ENCODE measurements at regions not wholly inside any gene's neighbourhood (a gene's known extent, or its start where the extent isn't known, plus 50 kb on each side); places are given as distances from the start of the nearest gene placed in this dataset.

GRCh38 chr13:33381180-33381579, 95.6 kb upstream of the STARD13 start:
- BruUV-seq (replicated peaks) = no TSS peak
- ChIA-PET RAD21 (ENCODE audit: unreplicated experiment) (no interaction called here), SMC1A (ENCODE audit: uncharacterized antibody, unreplicated experiment) (no interaction called here), POLR2A (no interaction called here), CTCF (no interaction called here)
- WGBS (ENCODE audit: insufficient coverage, insufficient replicate concordance, low lambda C conversion rate, missing lambda C conversion rate) = 60% methylated on average over 5 of the region's 5 CpGs
- Histone ChIP-seq H3K27ac (ENCODE audit: control insufficient read depth, insufficient read depth) (no peak overlapping the region), H3K36me3 (ENCODE audit: control insufficient read depth in 2 of 2, insufficient read depth in 2 of 2, low read length in 1 of 2) (no peaks in the 10 kb centered on the region), H3K27me3 (replicated peaks in 1 of 2; ENCODE audit: control insufficient read depth in 2 of 2, insufficient read depth in 2 of 2, low read length in 1 of 2) (no peaks in the 10 kb centered on the region), H3K9ac (ENCODE audit: control insufficient read depth, insufficient read depth, low read length) (no peak overlapping the region), H3K79me2 (ENCODE audit: control insufficient read depth, insufficient read depth, low read length) (no peaks in the 10 kb centered on the region), H2AFZ (ENCODE audit: control insufficient read depth, low read depth, low read length) (no peak overlapping the region), H4K20me1 (ENCODE audit: control insufficient read depth, insufficient read depth) (no peaks in the 10 kb centered on the region), H3K4me1 (ENCODE audit: control insufficient read depth, insufficient read depth, low read length) (no peaks in the 10 kb centered on the region), H3K4me2 (ENCODE audit: control insufficient read depth, insufficient read depth) (no peak overlapping the region), H3K9me3 (replicated peaks; ENCODE audit: control insufficient read depth, insufficient read depth, low read length) (no peaks in the 10 kb centered on the region), H3K4me3 (no peak overlapping the region)
- no peak for DNase-seq (ENCODE audit: low read depth, low spot score)
- no peak for TF ChIP-seq NFYA (IDR thresholded peaks at IDR 0.05; ENCODE audit: borderline replicate concordance, low read depth, low read length)
- no peak for TF ChIP-seq MYC (IDR thresholded peaks at IDR 0.05; ENCODE audit: insufficient read depth, insufficient read length, insufficient replicate concordance, low read length, severe bottlenecking)
- TF ChIP-seq PAX5 (IDR thresholded peaks at IDR 0.05; ENCODE audit: borderline replicate concordance, low read depth, low read length) = no peak
- no peak for TF ChIP-seq NFYB (IDR thresholded peaks at IDR 0.05; ENCODE audit: insufficient read depth, low read depth, low read length)
- no peak for TF ChIP-seq TCF12 (IDR thresholded peaks at IDR 0.05; ENCODE audit: low read depth, low read length)
- no peak for FAIRE-seq
- no peak for ATAC-seq
- intact Hi-C loops (cut with micrococcal nuclease; ENCODE audit: unreplicated experiment) (no loop called here), in situ Hi-C loops (cut with MboI) (no loop called here)

GRCh38 chr13:33381906-33382305, 96.4 kb upstream of the STARD13 start:
- DNase-seq (ENCODE audit: low read depth, low spot score) (no peak), ATAC-seq (no peak), FAIRE-seq (no peak)
- no peaks in the 10 kb centered on the region for H3K9me3 ChIP-seq (replicated peaks; ENCODE audit: control insufficient read depth, insufficient read depth, low read length)
- H3K4me1 ChIP-seq (ENCODE audit: control insufficient read depth, insufficient read depth, low read length) = no peaks in the 10 kb centered on the region
- in situ Hi-C loops (cut with MboI) = no loop called here
- H3K4me2 ChIP-seq (ENCODE audit: control insufficient read depth, insufficient read depth) = no peak overlapping the region
- H3K79me2 ChIP-seq (ENCODE audit: control insufficient read depth, insufficient read depth, low read length) = no peaks in the 10 kb centered on the region
- POLR2A ChIA-PET = no interaction called here
- SMC1A ChIA-PET (ENCODE audit: uncharacterized antibody, unreplicated experiment) = no interaction called here
- intact Hi-C loops (cut with micrococcal nuclease; ENCODE audit: unreplicated experiment) = no loop called here
- no peak overlapping the region for H3K9ac ChIP-seq (ENCODE audit: control insufficient read depth, insufficient read depth, low read length)
- H4K20me1 ChIP-seq (ENCODE audit: control insufficient read depth, insufficient read depth) = no peaks in the 10 kb centered on the region
- H3K36me3 ChIP-seq (ENCODE audit: control insufficient read depth in 2 of 2, insufficient read depth in 2 of 2, low read length in 1 of 2) = no peaks in the 10 kb centered on the region
- no TSS peak for BruUV-seq (replicated peaks)
- CTCF ChIA-PET = interaction anchor here (0.7 kb wide), 1 partner anchor 25 kb away, joined by 3 read pairs; no protein-coding TSS in a partner anchor
- no peak overlapping the region for H3K27ac ChIP-seq (ENCODE audit: control insufficient read depth, insufficient read depth)
- no peaks in the 10 kb centered on the region for H3K27me3 ChIP-seq (replicated peaks in 1 of 2; ENCODE audit: control insufficient read depth in 2 of 2, insufficient read depth in 2 of 2, low read length in 1 of 2)
- no peak overlapping the region for H3K4me3 ChIP-seq
- no peak overlapping the region for H2AFZ ChIP-seq (ENCODE audit: control insufficient read depth, low read depth, low read length)
- RAD21 ChIA-PET (ENCODE audit: unreplicated experiment) = no interaction called here
- 89% methylated on average over 8 of the region's 8 CpGs for whole genome bisulfite sequencing (ENCODE audit: insufficient coverage, insufficient replicate concordance, low lambda C conversion rate, missing lambda C conversion rate)
- TF ChIP-seq EGR1 (IDR thresholded peaks at IDR 0.05; ENCODE audit: borderline replicate concordance in 1 of 2, low read depth in 2 of 2, low read length in 2 of 2) (no peak), BCL3 (IDR thresholded peaks at IDR 0.05; ENCODE audit: borderline replicate concordance, insufficient read depth, low read depth, low read length, poor library complexity, severe bottlenecking) (no peak), SRF (IDR thresholded peaks at IDR 0.05; ENCODE audit: low read depth in 2 of 2, low read length in 2 of 2) (no peak), ZNF592 (IDR thresholded peaks at IDR 0.05) (no peak), TCF3 (IDR thresholded peaks at IDR 0.05; ENCODE audit: borderline replicate concordance, insufficient read depth, low read depth, low read length) (no peak), MTA3 (IDR thresholded peaks at IDR 0.05; ENCODE audit: borderline replicate concordance, low read length) (no peak), MTA2 (IDR thresholded peaks at IDR 0.05; ENCODE audit: low read depth) (no peak)

All from GM12878 (cell line).